Activated CD4-positive, CD25-positive, alpha-beta regulatory T cell treated with anti-CD3 and anti-CD28 coated beads, Interleukin-2, amount 50 U/mL, for 24 hours (primary cell): ENCODE measurements at regions not wholly inside any gene's neighbourhood (a gene's known extent, or its start where the extent isn't known, plus 50 kb on each side); places are given as distances from the start of the nearest gene placed in this dataset.
"Not testable (repeated sequence)": the region's sequence is repeated elsewhere in the genome, so short reads cannot be mapped to it uniquely, and the experiment has no call there.

Experiments used
- ATAC-seq, 2 donors: fragments of 150-1000 bp; cut with Tn5 transposase; one replicate each; pipeline ENCODE4 v1.10.0; 2021; ENCODE audit warnings: mild to moderate bottlenecking in 1 of 2, moderate library complexity in 1 of 2

- ATAC-seq, result no peak
Measured at GRCh38 chr6:121549736-121550135, 114.3 kb downstream of the GJA1 start.

GRCh38 chr6:121550491-121551010 is 115.1 kb downstream of the GJA1 start:
- no peak for ATAC-seq

DNA sequence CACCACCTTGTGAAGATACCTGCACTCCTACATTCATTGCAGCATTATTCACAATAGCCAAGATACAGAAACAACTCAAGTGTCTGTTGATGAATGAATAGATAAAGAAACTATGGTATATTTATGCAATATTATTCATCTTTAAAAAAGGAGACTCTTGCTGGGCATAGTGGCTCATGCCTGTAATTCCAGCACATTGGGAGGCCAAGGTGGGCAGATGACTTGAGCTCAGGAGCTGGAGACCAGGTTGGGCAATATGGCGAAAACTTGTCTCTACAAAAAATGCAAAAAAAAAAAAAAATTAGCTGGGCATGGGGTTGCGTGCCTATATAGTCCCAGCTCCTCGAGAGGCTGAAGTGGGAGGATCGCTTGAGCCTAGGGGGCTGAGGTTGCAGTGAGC is 119.8 kb downstream of the GJA1 start:
- ATAC-seq, result no peak

DNA sequence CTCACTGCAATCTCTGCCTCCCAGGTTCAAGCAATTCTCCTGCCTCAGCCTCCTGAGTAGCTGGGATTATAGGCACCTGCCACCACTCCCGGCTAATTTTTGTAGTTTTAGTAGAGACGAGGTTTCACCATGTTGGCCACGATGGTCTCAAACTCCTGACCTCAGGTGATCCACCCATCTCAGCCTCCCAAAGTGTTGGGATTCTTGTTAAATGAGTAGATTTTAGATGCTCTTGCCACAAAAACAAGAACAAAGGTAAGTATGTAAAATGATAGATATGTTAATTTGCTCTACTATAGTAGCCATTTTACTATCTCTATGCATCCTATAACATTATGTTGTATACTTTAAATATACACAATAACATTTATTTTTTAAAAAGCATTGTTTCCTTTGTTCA is 120.7 kb downstream of the GJA1 start:
- ATAC-seq, result not testable (repeated sequence)

GRCh38 chr6:121557146-121557940 is 121.9 kb downstream of the GJA1 start:
- ATAC-seq, result no peak

DNA sequence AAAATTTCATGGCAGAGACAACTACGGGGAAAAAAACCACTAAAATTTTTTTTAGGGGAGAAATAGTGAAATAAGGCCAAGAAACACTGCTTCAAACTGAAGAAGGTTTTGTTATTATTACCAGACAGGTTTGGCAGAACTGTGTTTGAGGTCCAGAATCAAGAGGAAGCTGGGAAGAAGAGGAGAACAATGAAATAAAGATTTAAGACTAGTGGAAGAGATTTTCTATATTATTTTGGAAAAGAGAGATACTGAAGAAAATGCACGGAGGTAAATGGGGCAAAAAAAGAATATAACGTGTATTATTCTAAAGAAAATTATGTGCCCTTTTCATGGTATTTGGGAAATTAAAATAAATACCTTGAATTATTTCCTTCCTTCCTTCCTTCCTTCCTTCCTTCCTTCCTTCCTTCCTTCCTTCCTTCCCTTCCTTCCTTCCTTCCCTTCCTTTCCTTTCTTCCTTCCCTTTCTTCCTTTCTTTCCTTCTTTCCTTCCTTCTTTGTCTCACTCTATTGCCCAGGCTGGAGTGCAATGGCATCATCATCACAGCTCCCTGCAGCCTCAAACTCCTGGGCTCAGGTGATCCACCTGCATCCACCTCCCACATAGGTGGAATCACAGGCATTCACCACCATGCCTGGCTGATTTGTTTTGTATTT is 124.3 kb downstream of the GJA1 start:
- ATAC-seq, result no peak

GRCh38 chr6:121560476-121560875 is 125.0 kb downstream of the GJA1 start:
- no peak for ATAC-seq

GRCh38 chr6:121563286-121563685 is 127.8 kb downstream of the GJA1 start:
- ATAC-seq, result no peak

- not testable (repeated sequence) for ATAC-seq
Measured at GRCh38 chr6:121564529-121564928, 129.1 kb downstream of the GJA1 start.

GRCh38 chr6:121571455-121571854 is 136.0 kb downstream of the GJA1 start:
- ATAC-seq, result no peak

GRCh38 chr6:121573481-121573880 is 138.0 kb downstream of the GJA1 start:
- ATAC-seq, result no peak

DNA sequence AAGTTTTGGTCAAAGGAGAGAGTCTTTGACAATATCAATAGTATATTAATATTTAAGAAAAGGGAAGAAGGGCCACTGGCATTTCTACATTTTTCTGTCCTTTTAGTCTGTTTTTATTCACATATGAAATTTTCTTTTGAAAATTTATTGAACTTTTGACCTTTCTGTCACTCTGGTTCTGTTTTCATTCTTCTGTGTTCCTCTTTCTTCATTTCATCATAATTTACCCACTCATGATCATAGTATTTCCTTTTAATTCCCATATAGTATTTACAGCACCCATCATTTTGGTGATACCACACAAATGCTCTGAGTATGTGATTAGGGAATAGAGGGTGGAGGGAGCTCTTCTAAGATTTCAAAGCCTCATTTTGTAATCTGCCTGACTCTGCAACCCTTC is 142.8 kb downstream of the GJA1 start:
- no peak for ATAC-seq

GRCh38 chr6:121579478-121579877 is 144.0 kb downstream of the GJA1 start:
- ATAC-seq, result no peak

GRCh38 chr6:121581327-121581726 is 145.9 kb downstream of the GJA1 start:
- ATAC-seq, result no peak

- ATAC-seq, result no peak
Measured at GRCh38 chr6:121582262-121582661, 146.8 kb downstream of the GJA1 start.

- ATAC-seq, result no peak
Measured at GRCh38 chr6:121584586-121585369, 149.3 kb downstream of the GJA1 start.

DNA sequence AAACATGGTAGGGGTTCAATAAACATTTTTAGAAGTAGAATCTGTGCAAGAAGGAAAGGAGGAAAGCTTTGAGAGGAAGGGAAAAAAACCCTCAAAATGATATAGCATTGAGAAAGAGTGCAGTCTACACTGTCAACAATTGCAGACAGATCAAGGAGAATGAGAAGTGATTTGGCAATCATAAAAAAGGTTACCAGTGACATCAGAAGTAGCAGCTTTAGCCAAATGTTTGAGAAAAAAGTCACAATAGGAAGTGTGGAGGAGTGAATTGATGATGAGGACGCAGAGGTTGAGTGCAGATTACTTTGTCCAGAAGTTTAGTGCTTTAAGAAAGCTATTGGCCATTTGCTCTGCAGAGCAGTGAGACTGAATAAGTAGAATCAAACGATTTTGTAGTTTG is 155.0 kb downstream of the GJA1 start:
- no peak for ATAC-seq

GRCh38 chr6:121590916-121591315 is 155.5 kb downstream of the GJA1 start:
- ATAC-seq, result no peak

- ATAC-seq, result no peak
Measured at GRCh38 chr6:121592261-121592935, 157.0 kb downstream of the GJA1 start.

- no peak for ATAC-seq
Measured at GRCh38 chr6:121593011-121593641, 157.7 kb downstream of the GJA1 start.

DNA sequence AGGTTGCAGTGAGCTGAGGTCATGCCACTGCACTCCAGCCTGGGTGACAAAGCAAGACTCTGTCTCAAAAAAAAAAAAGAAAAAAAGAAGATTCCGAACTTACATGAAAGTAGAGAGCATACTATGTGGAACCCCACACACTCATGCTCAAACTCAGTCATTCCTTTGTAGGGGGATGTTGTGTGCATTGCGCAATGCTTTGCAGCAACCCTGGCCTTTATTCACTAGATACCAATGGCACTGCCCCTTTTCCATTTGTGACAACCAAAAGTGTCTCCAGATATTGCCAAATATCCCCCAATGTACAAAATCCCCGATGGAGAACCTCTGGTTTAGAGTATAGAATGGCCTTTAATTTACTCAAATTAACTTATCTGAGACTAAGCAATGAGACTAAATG is 158.6 kb downstream of the GJA1 start:
- ATAC-seq, result no peak

GRCh38 chr6:121595646-121596045 is 160.2 kb downstream of the GJA1 start:
- no peak for ATAC-seq
